HepG2 (cell line): ENCODE measurements at regions not wholly inside any gene's neighbourhood (a gene's known extent, or its start where the extent isn't known, plus 50 kb on each side); places are given as distances from the start of the nearest gene placed in this dataset.

Source experiments
- ATAC-seq: fragments of 200-7000 bp; cut with Tn5 transposase; 3 replicates; pipeline ENCODE4 v1.9.1; 2020; ENCODE audit warnings: mild to moderate bottlenecking, moderate library complexity
- BruUV-seq: library from RNA; stranded (reverse); fragments of 400-500 nt; replicated peaks from 2 replicates; lab custom pipeline; 2021; lab: Mats Ljungman, UMichigan
- CTCF ChIA-PET: fragments of 300-600 bp; formaldehyde crosslinking; extraction: SDS; loops from one replicate; lab custom pipeline; 2021; ENCODE audit warnings: low total read pairs, inconsistent platforms, low intra/inter-chr PET ratio; lab: Yijun Ruan, JAX
- POLR2A ChIA-PET: fragments of 350-600 bp; sonication (Branson Sonifier 250); formaldehyde crosslinking; loops from one replicate; lab custom pipeline; 2020; ENCODE audit warnings: antibody characterized with exemption, inconsistent platforms; lab: Yijun Ruan, JAX
- DNase-seq: peaks from one replicate; pipeline ENCODE4 v3.0.0-alpha.2; 2015; ENCODE audit warnings: low spot score
- FAIRE-seq: peaks from 3 replicates; lab custom pipeline; 2011; peaks lifted over from hg19 to GRCh38; lab: Jason Lieb, UNC
- H2AFZ ChIP-seq: one replicate; pipeline ENCODE4 v1.6.1; 2011; ENCODE audit warnings: low read length, inconsistent platforms
- H3K27ac ChIP-seq: fragments of 300-600 bp; 3 replicates; pipeline ENCODE4 v1.8.0; 2011; ENCODE audit warnings: mixed run types, mild to moderate bottlenecking, mixed read lengths, low read length, inconsistent platforms; ENCODE audit not compliant: insufficient read depth; ENCODE audit errors: extremely low read length
- H3K27me3 ChIP-seq, 2 experiments: fragments of 200-600 bp in 1 of 2; 2 replicates in 1 of 2; 3 replicates in 1 of 2; pipeline versions ENCODE4 v1.6.0 to v1.8.0; 2011; ENCODE audit warnings: low read length in 2 of 2, mild to moderate bottlenecking in 2 of 2, moderate library complexity in 2 of 2, inconsistent platforms in 1 of 2; ENCODE audit not compliant: insufficient read depth in 2 of 2, control insufficient read depth in 1 of 2
- H3K36me3 ChIP-seq, 2 experiments: fragments of 200-600 bp in 1 of 2; replicated peaks in 1 of 2; 2 replicates in 1 of 2; 3 replicates in 1 of 2; pipeline versions ENCODE4 v1.5.1 to v1.8.0; 2011; ENCODE audit warnings: low read length in 2 of 2, inconsistent platforms in 1 of 2; ENCODE audit not compliant: insufficient read depth in 2 of 2, control insufficient read depth in 1 of 2
- H3K4me1 ChIP-seq: 2 replicates; pipeline ENCODE4 v1.5.1; 2012; ENCODE audit warnings: low read length, inconsistent platforms; ENCODE audit not compliant: insufficient read depth
- H3K4me2 ChIP-seq: 2 replicates; pipeline ENCODE4 v1.6.0; 2011; ENCODE audit warnings: low read depth, low read length, inconsistent platforms
- H3K4me3 ChIP-seq, 3 experiments: fragments of 200-600 bp in 1 of 3; sonication (generic), shearing (Covaris generic) in 1 of 3; replicated peaks in 1 of 3; 2 replicates each; pipeline ENCODE4 v1.5.1; 2011 to 2016; ENCODE audit warnings: low read length in 3 of 3, inconsistent platforms in 2 of 3, low read depth in 2 of 3, mild to moderate bottlenecking in 2 of 3, control low read depth in 1 of 3, mixed read lengths in 1 of 3; ENCODE audit not compliant: insufficient read depth in 1 of 3
- H3K79me2 ChIP-seq: one replicate; pipeline ENCODE4 v1.6.1; 2011; ENCODE audit warnings: low read length, inconsistent platforms; ENCODE audit not compliant: insufficient read depth
- H3K9ac ChIP-seq: 2 replicates; pipeline ENCODE4 v1.6.0; 2011; ENCODE audit warnings: mild to moderate bottlenecking, low read depth, low read length, inconsistent platforms; ENCODE audit not compliant: insufficient read depth
- H3K9me3 ChIP-seq: 2 replicates; pipeline ENCODE4 v1.5.1; 2012; ENCODE audit warnings: mild to moderate bottlenecking, low read length
- H4K20me1 ChIP-seq: 2 replicates; pipeline ENCODE4 v1.6.0; 2011; ENCODE audit warnings: inconsistent platforms, mild to moderate bottlenecking, low read length, moderate library complexity; ENCODE audit not compliant: insufficient read depth
- FOXA3 ChIP-seq: IDR thresholded peaks from 2 replicates; pipeline ENCODE4 v1.6.1; 2016; ENCODE audit warnings: missing genetic modification reagents, missing compliant biosample characterization
- POLR2G ChIP-seq: fragments of 200-400 bp; formaldehyde crosslinking; IDR thresholded peaks from 2 replicates; pipeline ENCODE4 v1.6.1; 2018; ENCODE audit warnings: mild to moderate bottlenecking, low read depth, low read length, moderate library complexity
- REXO4 ChIP-seq: sonication (generic); formaldehyde crosslinking; IDR thresholded peaks from 2 replicates; pipeline ENCODE4 v1.8.0; 2022; ENCODE audit warnings: missing genetic modification reagents, mild to moderate bottlenecking, borderline replicate concordance
- WGBS: methylation state at CpG from one replicate; pipeline ENCODE4 v1.1.6; 2017; ENCODE audit warnings: low lambda C conversion rate; 5-methylcytosine and 5-hydroxymethylcytosine counted together
- in situ Hi-C: cut with HindIII; loops from 2 replicates; pipeline ENCODE4 v1.10.0; 2017; ENCODE audit warnings: low pct_unique_long_range_greater_than_20kb; ENCODE audit not compliant: extremely low pct_ligation_motif_present
- intact Hi-C: fragments of 100-400 bp; cut with micrococcal nuclease; formaldehyde crosslinking; loops from one replicate; pipeline ENCODE4 v1.10.0; 2022; ENCODE audit not compliant: unreplicated experiment
- TF ChIP-seq, protein P1 (sequence below): sonication (generic); formaldehyde crosslinking; IDR thresholded peaks from 2 replicates; pipeline ENCODE4 v1.5.1; 2020; ENCODE audit warnings: missing genetic modification reagents, mild to moderate bottlenecking, borderline replicate concordance
- TF ChIP-seq, protein P2 (sequence below): sonication (generic); formaldehyde crosslinking; IDR thresholded peaks from 2 replicates; pipeline ENCODE4 v1.4.0; 2020; ENCODE audit warnings: mild to moderate bottlenecking, missing genetic modification reagents

DNA sequence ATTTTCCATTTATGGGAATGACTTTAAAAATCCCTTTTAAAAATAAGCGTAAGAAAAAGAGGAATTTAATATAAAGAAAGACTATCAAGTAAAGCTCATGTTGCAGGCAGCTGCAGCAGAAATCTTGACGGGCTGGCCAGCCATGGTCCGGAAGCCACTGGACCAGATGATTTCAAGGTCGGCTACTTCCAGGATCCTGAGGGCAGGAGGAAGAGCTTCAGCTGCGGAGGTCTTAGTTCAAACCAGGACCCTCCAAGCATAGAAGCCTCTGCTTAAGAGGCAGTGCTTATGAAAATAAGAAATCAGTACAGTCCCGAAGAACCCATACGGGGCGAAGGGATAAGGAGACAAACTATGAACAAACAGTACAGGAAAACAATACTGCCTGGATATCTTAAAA is 220.2 kb upstream of the CELF2 start:
- in situ Hi-C loops: no loop called here
- FAIRE-seq: no peak
- no peak for DNase-seq
- ATAC-seq: no peak
- no TSS peak for BruUV-seq
- 40% methylated on average over 8 of the region's 8 CpGs for WGBS
- no peaks in the 10 kb centered on the region for H3K79me2 ChIP-seq
- H3K4me1 ChIP-seq: no peaks in the 10 kb centered on the region
- CTCF ChIA-PET: no interaction called here
- no peak overlapping the region for H3K4me3 ChIP-seq
- no peak overlapping the region for H3K9ac ChIP-seq
- TF ChIP-seq REXO4: no peak
- TF ChIP-seq, protein P1, sequence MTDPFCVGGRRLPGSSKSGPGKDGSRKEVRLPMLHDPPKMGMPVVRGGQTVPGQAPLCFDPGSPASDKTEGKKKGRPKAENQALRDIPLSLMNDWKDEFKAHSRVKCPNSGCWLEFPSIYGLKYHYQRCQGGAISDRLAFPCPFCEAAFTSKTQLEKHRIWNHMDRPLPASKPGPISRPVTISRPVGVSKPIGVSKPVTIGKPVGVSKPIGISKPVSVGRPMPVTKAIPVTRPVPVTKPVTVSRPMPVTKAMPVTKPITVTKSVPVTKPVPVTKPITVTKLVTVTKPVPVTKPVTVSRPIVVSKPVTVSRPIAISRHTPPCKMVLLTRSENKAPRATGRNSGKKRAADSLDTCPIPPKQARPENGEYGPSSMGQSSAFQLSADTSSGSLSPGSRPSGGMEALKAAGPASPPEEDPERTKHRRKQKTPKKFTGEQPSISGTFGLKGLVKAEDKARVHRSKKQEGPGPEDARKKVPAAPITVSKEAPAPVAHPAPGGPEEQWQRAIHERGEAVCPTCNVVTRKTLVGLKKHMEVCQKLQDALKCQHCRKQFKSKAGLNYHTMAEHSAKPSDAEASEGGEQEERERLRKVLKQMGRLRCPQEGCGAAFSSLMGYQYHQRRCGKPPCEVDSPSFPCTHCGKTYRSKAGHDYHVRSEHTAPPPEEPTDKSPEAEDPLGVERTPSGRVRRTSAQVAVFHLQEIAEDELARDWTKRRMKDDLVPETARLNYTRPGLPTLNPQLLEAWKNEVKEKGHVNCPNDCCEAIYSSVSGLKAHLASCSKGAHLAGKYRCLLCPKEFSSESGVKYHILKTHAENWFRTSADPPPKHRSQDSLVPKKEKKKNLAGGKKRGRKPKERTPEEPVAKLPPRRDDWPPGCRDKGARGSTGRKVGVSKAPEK: no peak
- no peak for TF ChIP-seq FOXA3 (CRISPR knock-in tag)
- TF ChIP-seq, protein P2, sequence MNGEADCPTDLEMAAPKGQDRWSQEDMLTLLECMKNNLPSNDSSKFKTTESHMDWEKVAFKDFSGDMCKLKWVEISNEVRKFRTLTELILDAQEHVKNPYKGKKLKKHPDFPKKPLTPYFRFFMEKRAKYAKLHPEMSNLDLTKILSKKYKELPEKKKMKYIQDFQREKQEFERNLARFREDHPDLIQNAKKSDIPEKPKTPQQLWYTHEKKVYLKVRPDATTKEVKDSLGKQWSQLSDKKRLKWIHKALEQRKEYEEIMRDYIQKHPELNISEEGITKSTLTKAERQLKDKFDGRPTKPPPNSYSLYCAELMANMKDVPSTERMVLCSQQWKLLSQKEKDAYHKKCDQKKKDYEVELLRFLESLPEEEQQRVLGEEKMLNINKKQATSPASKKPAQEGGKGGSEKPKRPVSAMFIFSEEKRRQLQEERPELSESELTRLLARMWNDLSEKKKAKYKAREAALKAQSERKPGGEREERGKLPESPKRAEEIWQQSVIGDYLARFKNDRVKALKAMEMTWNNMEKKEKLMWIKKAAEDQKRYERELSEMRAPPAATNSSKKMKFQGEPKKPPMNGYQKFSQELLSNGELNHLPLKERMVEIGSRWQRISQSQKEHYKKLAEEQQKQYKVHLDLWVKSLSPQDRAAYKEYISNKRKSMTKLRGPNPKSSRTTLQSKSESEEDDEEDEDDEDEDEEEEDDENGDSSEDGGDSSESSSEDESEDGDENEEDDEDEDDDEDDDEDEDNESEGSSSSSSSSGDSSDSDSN (CRISPR knock-in tag): no peak
- TF ChIP-seq POLR2G: no peak
- peaks cover 0 to 5% of the 10 kb centered on the region in 2 experiments; a peak in 2 of 5 replicates for H3K27me3 ChIP-seq
- no peak overlapping the region for H3K4me2 ChIP-seq
- intact Hi-C loops: no loop called here
- POLR2A ChIA-PET: no interaction called here
- H3K9me3 ChIP-seq: no peaks in the 10 kb centered on the region
- no peak overlapping the region for H2AFZ ChIP-seq
- no peaks in the 10 kb centered on the region for H3K36me3 ChIP-seq
- H3K27ac ChIP-seq: no peak overlapping the region
- no peaks in the 10 kb centered on the region for H4K20me1 ChIP-seq
